ENCODE measurements at regions not wholly inside any gene's neighbourhood (a gene's known extent, or its start where the extent isn't known, plus 50 kb on each side); places are given as distances from the start of the nearest gene placed in this dataset.
"Not testable (repeated sequence)": the region's sequence is repeated elsewhere in the genome, so short reads cannot be mapped to it uniquely, and the experiment has no call there.

- DNase-seq: no peak
Observed at GRCh38 chr21:27795418-27795817, 828.5 kb upstream of the ADAMTS5 start.

GRCh38 chr21:27793901-27794300 is 827.0 kb upstream of the ADAMTS5 start:
- DNase-seq: no peak

DNA sequence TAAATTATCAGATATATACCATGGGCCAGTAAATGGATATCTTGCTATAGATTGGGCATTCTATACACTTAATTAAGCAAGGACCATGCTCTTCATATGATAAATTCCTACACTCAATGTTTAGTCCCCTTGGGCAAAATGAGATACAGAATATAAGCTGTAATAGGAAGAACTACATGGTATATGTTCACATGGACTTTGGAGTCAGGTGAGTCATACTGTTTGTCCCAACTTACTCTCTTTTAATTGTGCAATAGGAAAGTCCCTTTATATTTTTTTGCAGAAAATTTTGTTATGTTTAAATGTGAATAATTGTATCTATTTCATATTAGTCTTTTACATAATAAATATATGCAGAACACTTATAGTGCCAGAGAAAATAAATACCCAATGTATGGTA is 820.2 kb upstream of the ADAMTS5 start:
- DNase-seq: no peak

DNA sequence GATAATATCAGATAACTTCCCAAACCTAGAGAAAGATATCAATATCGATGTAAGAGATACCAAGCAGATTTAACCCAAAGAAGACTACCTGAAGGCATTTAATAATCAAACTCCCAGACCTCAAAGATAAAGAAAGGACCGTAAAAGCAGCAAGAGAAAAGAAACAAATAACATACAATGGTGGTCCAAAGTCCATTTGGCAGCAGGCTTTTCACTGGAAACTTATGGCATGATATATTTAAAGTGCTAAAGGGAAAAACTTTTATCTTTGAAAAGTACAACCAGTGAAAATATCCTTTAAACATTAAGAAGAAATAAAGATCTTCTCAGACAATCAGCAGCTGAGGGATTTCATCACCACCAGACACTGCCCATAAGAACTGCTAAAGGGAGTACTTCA is 812.7 kb upstream of the ADAMTS5 start:
- no peak for DNase-seq

- DNase-seq: no peak
Observed at GRCh38 chr21:27776925-27777553, 810.2 kb upstream of the ADAMTS5 start.

- DNase-seq: no peak
Observed at GRCh38 chr21:27772816-27773215, 805.9 kb upstream of the ADAMTS5 start.

- no peak for DNase-seq
Observed at GRCh38 chr21:27771938-27772483, 805.1 kb upstream of the ADAMTS5 start.

- no peak for DNase-seq
Observed at GRCh38 chr21:27769763-27770162, 802.9 kb upstream of the ADAMTS5 start.

- DNase-seq: not testable (repeated sequence)
Observed at GRCh38 chr21:27768046-27768637, 801.3 kb upstream of the ADAMTS5 start.

DNA sequence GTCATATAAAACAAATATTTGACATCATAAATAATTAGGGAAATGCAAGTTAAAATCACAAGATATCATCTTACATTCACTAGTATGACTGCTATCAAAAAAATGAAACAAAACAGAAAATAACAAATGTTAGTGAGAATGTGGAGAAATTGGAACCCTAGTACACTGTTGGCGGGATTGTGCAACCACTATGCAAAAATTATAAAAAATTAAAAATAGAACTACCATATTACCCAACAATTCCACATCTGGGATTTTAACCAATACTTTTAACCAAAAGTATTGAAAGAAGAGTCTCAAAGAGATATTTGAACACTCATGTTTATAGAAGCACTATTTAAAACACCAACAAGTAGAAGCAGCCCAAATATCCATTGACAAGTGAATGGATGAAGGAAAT is 797.2 kb upstream of the ADAMTS5 start:
- DNase-seq: no peak

- no peak for DNase-seq
Observed at GRCh38 chr21:27761623-27762022, 794.7 kb upstream of the ADAMTS5 start.

DNA sequence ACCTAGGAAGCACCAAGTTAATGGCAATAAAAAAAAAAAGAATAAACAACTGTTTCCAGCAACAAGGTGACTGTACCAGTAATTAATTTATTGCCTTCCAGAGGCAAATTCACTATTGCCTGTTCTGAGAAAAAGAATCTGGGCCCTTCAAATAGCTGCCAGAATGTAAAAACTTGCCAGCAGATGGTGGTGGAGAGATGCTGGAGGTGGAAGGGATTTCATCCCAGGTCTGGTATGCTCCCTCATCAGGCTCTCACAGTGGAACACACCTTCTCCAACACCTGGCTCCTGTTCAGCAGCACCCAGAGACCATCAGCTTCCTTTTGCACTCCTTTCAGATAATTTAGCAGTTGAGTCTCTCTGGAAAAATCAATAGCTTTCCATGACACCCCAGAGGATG is 792.9 kb upstream of the ADAMTS5 start:
- no peak for DNase-seq

DNA sequence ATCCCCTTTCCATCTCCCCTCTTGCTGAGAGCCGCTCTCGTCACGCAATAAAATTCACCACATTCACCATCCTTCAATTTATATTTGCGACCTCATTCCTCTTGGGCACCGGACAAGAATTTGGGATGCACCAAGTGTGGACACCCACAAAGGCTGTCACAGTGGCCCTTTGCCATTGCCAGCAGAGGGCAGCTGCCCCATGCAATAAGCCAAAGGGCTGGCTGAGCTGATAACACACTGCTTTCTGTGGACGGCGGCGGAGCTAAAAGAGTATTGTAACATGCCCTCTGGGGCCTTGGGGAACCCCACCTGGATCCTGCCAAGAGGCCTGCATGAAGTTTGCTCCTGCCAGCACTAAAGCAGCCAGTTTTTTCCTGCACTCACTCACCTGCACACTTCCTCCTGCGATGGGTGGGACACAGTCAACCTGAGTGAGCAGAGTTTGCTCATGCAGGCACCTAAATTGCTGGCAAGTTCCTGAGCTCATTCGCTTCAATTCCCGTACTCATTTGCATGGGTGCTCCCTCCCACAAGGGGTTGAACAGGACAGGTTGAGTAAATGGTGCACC is 792.3 kb upstream of the ADAMTS5 start:
- no peak for DNase-seq

DNA sequence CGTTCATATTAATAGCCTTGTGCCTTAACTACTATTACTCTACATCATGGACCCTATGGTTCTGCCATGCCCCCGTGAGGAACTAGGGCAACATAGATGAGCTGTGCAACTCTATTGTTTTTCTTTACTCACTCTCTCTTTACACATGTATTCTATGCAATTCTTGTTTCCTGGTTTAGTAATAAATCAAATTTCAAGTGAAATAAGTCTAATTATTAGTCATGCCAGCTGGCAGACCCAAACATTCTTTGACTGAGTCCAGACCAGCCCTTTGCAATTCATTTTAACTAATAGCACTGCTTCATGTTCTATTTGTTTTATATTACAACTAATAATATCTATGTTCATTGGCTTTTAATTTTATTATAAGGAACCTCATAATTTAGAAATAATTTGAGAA is 789.3 kb upstream of the ADAMTS5 start:
- no peak for DNase-seq

GRCh38 chr21:27743971-27744564 is 777.2 kb upstream of the ADAMTS5 start:
- DNase-seq: no peak

DNA sequence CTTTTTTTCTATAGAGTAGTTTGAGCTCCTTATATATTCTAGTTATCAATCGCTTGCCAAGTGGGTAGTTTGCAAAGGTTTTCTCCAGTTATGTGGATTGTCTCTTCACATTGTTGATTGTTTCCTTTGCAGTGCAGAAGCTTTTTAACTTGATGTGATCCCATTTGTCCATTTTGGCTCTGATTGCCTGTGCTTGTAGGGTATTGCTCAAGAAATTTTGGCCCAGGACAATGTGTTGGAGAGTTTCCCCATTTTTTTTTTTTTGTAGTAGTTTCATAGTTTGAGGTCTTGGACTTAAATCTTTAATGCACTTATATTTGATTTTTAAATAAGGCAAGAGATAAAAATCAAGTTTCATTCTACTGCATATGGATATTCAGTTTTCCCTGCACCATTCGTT is 774.8 kb upstream of the ADAMTS5 start:
- no peak for DNase-seq

GRCh38 chr21:27740084-27740483 is 773.2 kb upstream of the ADAMTS5 start:
- DNase-seq: no peak

- no peak for DNase-seq
Observed at GRCh38 chr21:27739187-27739586, 772.3 kb upstream of the ADAMTS5 start.

GRCh38 chr21:27735699-27736098 is 768.8 kb upstream of the ADAMTS5 start:
- DNase-seq: no peak

GRCh38 chr21:27734146-27734545 is 767.3 kb upstream of the ADAMTS5 start:
- DNase-seq: no peak

DNA sequence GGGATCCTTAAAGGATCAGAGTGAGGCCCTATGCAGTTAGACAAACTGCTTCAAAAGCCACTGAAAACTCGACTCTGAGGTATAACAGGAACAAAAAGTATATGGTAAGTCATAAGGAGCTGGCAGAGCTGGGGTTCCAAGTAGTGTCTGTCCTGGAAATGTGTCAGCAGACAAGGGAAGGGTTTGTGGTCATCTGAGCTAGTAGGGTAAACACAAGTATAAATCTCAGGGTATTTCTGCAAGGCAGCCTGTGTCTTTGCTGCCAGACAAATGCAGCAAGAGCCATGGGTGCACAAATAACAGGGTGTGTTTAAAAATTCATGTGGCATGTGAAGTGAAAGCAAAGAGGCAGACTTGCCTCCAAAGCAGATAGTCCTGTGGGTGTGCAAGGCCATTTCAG is 759.0 kb upstream of the ADAMTS5 start:
- no peak for DNase-seq

GRCh38 chr21:27722095-27722494 is 755.2 kb upstream of the ADAMTS5 start:
- DNase-seq: no peak

GRCh38 chr21:27721675-27722074 is 754.8 kb upstream of the ADAMTS5 start:
- DNase-seq: no peak

DNA sequence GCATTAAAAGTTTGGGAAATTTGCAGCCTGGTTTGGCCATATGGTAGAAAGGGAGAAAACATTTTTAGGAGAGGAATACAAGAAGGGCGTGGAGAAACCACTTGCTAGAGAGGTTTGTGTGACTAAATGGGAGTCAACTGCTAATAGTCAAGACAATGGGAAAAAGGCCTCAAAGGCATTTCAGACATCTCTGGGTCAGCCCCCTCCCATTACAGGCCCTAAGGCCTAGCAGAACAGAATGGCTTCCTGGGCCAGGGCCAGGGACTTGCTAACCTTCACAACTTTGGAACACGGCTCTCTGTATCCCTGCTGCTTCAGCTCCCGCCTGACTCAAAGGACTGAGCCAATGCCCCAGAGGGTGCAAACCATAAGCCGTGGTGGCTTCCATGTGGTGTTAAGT is 752.3 kb upstream of the ADAMTS5 start:
- DNase-seq: no peak
